GM21528 (cell line): ENCODE measurements at regions not wholly inside any gene's neighbourhood (a gene's known extent, or its start where the extent isn't known, plus 50 kb on each side); places are given as distances from the start of the nearest gene placed in this dataset.

Experiments
- ATAC-seq: cut with Tn5 transposase; IDR thresholded peaks from one replicate; pipeline ENCODE4 v1.9.1; 2021; ENCODE audit warnings: mild to moderate bottlenecking, moderate library complexity; ENCODE audit not compliant: unreplicated experiment, low FRiP score

DNA sequence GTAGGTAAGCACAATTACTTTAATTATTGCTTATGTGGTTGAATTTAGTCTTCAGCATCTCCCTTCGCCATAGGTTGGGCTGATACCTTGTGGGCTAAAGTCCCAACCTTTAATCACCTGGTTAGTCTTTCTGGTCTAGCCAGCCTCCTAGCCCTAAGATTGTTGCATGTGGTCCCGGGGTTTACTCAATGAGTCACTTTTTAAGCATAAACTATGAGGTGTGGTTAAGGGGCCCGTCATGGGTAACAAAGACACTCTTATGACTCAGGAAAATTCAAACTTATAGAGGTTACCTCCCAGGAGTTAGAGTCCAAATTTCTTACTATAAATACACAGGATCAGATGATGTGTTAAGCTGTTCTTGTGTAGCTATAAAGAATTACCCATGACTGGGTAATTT, 841.6 kb downstream of the TRIB2 start:
- ATAC-seq: no peak

DNA sequence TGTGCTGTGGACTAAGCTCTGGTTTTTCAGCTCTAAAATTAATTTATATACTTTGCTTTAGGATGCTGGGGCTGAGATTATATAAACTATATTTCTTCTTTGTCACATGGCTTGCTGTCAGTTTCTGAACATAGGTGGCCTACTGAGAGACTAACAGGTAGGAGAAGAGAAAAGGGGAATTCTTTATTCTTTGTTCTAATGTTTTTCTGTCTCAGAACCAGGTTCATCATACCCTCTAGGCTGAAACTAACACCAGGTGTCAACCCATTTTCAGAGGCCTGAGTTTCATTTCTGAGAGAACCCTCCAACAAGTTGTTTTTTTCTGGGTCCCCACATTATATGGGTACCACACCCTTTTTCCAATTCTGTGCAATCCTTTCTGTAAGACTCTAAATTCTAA, 843.6 kb downstream of the TRIB2 start:
- ATAC-seq: peak; percentile 76

GRCh38 chr2:13572466-13572865, 855.7 kb downstream of the TRIB2 start:
- ATAC-seq: no peak

- no peak for ATAC-seq
Measured at GRCh38 chr2:13574831-13575230, 858.1 kb downstream of the TRIB2 start.

- no peak for ATAC-seq
Measured at GRCh38 chr2:13576406-13577036, 859.8 kb downstream of the TRIB2 start.

GRCh38 chr2:13578547-13578946, 861.8 kb downstream of the TRIB2 start:
- no peak for ATAC-seq

- ATAC-seq: no peak
Measured at GRCh38 chr2:13581471-13581870, 864.7 kb downstream of the TRIB2 start.

DNA sequence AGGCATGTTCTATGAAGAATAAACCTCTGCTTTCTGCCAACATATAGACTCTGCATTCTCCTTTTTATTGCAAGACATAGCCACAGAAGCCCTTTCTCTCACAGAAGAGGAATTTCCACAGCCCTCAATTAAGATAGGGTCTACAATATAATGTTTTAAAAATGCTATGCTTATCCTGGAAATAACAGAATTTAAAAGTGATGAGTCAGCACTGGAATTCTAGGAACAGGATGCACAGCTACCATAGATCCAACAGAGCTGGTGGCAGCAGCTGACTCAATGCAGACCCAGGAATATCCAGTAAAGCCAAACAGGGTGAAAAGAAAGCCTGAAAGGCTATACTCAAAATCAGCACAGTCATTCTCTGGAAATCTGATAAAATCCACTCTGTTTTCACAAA, 866.9 kb downstream of the TRIB2 start:
- no peak for ATAC-seq

- ATAC-seq: no peak
Measured at GRCh38 chr2:13584020-13584419, 867.3 kb downstream of the TRIB2 start.

GRCh38 chr2:13585732-13586131, 869.0 kb downstream of the TRIB2 start:
- no peak for ATAC-seq

DNA sequence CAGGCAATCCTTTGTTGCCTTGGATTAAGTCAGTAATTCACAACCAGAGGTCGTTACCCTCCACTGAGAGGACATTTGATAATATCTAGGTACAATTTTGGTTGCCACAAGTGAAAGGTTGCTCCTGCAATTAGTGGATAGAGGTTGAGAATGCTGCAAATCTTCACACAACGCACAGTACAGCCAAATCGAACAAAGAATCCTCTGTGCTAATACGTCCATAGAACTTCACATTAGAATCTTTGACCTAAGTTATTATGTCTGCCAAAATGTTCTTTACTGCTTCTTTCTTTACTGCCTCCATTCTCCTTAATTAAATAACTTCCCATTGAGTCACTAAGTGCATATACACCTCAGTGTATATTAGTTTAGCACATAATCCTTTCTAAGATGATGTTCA, 879.5 kb downstream of the TRIB2 start:
- no peak for ATAC-seq

DNA sequence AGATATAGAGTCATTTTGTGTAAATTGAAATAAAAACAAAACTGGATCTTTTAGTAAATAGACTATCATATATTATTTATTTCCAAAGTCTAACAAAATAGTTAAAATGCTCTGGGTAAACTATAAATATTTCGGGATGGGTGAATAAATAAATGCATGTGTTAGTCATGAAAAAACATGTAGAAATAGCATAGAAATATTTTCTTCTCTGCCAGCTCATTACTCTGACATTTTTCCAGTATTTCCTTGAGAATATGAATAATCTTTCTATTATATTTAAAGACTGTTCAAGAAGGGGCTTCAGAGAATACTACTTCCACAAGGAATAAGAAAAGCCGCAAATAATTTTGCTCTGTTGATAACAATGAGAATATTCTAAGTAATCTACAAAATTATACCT, 880.4 kb downstream of the TRIB2 start:
- ATAC-seq: no peak

- ATAC-seq: no peak
Measured at GRCh38 chr2:13601506-13601905, 884.8 kb downstream of the TRIB2 start.

DNA sequence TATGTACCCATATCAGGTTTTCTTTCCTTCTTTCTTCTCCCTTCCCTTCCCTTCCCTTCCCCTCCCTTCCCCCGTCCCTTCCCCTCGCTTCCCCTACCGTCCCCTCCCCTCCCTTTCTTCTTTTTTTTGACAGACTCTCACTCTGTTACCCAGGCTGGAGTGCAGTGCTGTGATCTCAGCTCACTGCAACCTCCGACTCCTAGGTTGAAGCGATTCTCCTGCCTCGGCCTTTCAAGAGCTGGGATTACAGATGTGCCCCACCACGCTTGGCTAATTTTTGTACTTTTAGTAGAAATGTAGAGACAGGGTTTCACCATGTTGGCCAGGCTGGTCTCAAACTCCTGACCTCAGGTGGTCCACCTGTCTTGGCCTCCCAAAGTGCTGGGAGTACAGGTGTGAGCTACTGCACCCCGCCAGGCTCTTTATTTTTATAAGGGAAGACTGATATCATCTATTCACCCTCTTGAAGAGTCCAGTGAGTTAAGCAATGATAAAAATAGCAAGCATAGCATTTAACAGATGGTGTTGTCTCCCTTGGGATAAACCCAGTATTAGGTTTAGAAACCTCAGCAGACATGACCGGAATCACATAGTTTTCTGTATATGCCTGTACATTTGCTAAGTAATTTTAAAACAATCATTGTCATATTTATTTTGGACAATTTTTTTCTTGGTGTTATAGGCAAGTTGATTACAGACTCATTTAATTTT, 888.4 kb downstream of the TRIB2 start:
- no peak for ATAC-seq

DNA sequence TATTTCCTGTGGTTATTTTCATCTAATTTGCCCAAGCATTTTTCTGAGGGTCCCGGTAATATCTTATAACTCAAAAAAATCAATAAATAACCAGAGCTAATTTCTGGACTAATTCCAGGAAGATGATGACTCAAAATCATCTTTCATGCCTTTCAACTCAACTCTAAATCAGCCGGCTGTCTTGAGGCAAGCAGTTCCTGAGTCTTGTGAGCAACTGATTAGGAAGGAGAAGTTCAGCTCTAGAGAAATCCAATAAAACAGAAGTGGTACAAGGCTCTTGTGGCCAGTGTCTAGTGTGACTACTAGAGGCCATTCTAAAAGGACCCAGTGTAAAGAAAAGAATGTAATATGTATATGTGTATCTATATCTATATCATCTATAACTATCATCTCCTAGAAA, 890.4 kb downstream of the TRIB2 start:
- no peak for ATAC-seq

DNA sequence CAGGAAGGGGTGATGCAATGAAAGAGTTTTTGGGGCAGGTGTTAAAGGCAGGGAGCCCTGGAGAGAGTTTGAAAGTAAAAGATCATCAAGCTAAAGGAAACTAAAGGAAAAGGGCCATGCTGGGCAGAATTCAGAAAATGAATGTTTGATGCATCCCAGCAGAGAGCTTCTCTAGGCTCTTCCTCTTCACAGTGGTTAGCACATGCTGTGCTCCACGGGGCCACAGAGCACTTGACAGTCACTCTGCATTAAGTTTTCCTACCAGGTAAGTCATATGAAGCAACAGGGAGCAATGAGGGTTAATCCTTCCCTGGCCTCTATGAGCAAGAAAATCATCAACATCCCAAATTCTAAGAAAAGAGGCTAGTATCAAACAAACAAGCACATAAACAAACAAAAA, 895.2 kb downstream of the TRIB2 start:
- ATAC-seq: no peak

DNA sequence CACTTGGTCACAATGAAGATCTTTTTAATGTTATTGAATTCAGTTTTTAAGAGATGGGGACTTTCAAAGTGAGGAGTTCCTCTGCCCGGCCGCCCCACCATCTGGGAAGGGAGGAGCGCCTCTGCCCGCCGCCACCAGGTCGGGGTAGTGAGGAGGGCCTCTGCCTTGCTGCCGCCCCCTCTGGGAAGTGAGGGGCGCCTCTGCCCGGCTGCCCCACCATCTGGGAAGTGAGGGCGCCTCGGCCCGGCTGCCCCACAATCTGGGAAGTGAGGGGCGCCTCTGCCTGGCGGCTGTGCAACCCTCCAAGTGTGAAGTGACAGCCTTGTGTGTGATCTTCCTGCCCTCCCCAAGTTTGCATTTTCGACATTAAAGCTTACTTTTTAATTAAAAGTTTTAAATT, 899.3 kb downstream of the TRIB2 start:
- ATAC-seq: no peak

- ATAC-seq: no peak
Measured at GRCh38 chr2:13616616-13617015, 899.9 kb downstream of the TRIB2 start.

- no peak for ATAC-seq
Measured at GRCh38 chr2:13628122-13628521, 911.4 kb downstream of the TRIB2 start.

GRCh38 chr2:13638181-13638580, 921.4 kb downstream of the TRIB2 start:
- no peak for ATAC-seq

GRCh38 chr2:13649918-13650317, 933.2 kb downstream of the TRIB2 start:
- ATAC-seq: no peak

- ATAC-seq: no peak
Measured at GRCh38 chr2:13650586-13651180, 933.9 kb downstream of the TRIB2 start.
